ENCODE measurements at regions not wholly inside any gene's neighbourhood (a gene's known extent, or its start where the extent isn't known, plus 50 kb on each side); places are given as distances from the start of the nearest gene placed in this dataset.
"Not testable (repeated sequence)": the region's sequence is repeated elsewhere in the genome, so short reads cannot be mapped to it uniquely, and the experiment has no call there.

DNA sequence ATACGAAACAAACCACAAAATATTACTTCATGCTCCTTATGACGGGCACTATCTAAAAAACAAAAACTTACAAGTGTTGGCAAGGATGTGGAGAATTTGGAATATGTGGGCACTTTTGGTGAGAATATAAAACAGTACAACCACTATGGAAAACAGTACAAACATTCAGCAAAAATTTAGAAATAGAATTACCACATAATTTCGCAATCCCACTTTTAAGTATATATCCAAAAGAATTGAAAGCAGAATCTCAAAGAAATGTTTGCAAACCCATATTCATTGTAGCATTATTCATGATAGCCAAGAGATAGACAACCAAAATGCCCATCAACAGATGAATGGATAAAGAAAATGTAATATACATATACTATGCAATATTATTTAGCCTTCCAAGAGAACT is 1173.7 kb upstream of the PRR20A start:
- ChIA-PET POLR2A (no interaction called here), CTCF (no interaction called here)
- DNase-seq (ENCODE audit: extremely low spot score), result no peak
- TF ChIP-seq CTBP1 (IDR thresholded peaks at IDR 0.05; ENCODE audit: borderline replicate concordance) (no peak), SP1 (IDR thresholded peaks at IDR 0.05) (no peak), BHLHE40 (IDR thresholded peaks at IDR 0.05; ENCODE audit: borderline replicate concordance) (no peak)

DNA sequence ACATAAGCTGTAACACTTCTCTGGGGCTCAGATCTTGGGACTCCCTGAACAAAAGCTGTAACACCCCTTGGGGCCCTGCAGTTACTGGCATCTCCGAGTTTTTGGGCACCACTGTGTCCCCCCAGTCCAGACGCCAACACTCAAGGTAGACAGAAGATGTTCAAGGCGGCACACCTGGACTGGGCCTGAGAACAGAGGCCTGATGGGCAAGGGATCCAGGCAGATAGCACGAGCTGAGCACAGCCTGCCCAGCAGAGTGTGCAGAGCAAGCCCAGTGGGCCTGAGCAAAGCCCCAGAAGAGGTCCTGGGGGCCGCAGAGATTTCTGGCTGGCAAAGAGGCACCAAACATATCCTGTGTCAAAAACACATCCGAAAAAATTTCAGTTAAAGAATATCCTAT is 1163.3 kb upstream of the PRR20A start:
- TF ChIP-seq HDGF (IDR thresholded peaks at IDR 0.05; ENCODE audit: borderline replicate concordance), result no peak
- TF ChIP-seq LEF1 (IDR thresholded peaks at IDR 0.05; ENCODE audit: borderline replicate concordance), result no peak
- no peak for TF ChIP-seq FOXK2 (IDR thresholded peaks at IDR 0.05)
- no peak for TF ChIP-seq FOXM1 (IDR thresholded peaks at IDR 0.05; ENCODE audit: borderline replicate concordance)
- no peak for DNase-seq (ENCODE audit: extremely low spot score)

DNA sequence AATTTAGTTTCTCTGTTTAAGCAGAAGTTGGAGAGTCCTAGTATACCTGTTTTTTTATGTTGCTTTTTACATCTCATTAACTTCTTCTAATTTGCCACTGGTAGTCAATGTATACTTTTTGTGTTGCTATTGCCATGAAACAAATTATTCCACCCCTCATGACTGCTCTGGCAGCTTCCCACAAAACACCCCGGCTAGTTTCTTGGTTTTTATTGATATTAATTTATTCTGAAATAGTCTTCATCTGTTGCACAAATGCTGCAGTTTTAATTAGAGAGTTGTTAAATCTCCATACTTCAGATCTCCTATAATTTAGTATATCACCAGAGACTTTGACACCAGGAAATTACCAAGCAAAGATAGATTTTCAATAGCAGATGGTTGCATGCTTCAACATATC is 1159.3 kb upstream of the PRR20A start:
- DNase-seq (ENCODE audit: extremely low spot score), result no peak
- ChIA-PET POLR2A (no interaction called here), CTCF (no interaction called here)
- TF ChIP-seq FOXK2 (IDR thresholded peaks at IDR 0.05) (no peak), SUZ12 (IDR thresholded peaks at IDR 0.05) (no peak), ZNF384 (IDR thresholded peaks at IDR 0.05) (no peak), HDGF (IDR thresholded peaks at IDR 0.05; ENCODE audit: borderline replicate concordance) (no peak), NFRKB (IDR thresholded peaks at IDR 0.05) (no peak), ARNT (IDR thresholded peaks at IDR 0.05) (no peak), BHLHE40 (IDR thresholded peaks at IDR 0.05; ENCODE audit: borderline replicate concordance) (no peak), LEF1 (IDR thresholded peaks at IDR 0.05; ENCODE audit: borderline replicate concordance) (no peak), SP1 (IDR thresholded peaks at IDR 0.05) (no peak), CTBP1 (IDR thresholded peaks at IDR 0.05; ENCODE audit: borderline replicate concordance) (no peak), ELF4 (IDR thresholded peaks at IDR 0.05) (no peak), FOXM1 (IDR thresholded peaks at IDR 0.05; ENCODE audit: borderline replicate concordance) (no peak), TARDBP (IDR thresholded peaks at IDR 0.05) (no peak), FOXA1 (IDR thresholded peaks at IDR 0.05) (no peak), L3MBTL2 (conservative IDR thresholded peaks at IDR 0.05) (no peak)
- TF ChIP-seq, protein P1, sequence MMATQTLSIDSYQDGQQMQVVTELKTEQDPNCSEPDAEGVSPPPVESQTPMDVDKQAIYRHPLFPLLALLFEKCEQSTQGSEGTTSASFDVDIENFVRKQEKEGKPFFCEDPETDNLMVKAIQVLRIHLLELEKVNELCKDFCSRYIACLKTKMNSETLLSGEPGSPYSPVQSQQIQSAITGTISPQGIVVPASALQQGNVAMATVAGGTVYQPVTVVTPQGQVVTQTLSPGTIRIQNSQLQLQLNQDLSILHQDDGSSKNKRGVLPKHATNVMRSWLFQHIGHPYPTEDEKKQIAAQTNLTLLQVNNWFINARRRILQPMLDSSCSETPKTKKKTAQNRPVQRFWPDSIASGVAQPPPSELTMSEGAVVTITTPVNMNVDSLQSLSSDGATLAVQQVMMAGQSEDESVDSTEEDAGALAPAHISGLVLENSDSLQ (IDR thresholded peaks at IDR 0.05), result no peak

More for the DNA sequence above, 1163.3 kb upstream of the PRR20A start:
- ChIA-PET POLR2A (no interaction called here), CTCF (no interaction called here)

DNA sequence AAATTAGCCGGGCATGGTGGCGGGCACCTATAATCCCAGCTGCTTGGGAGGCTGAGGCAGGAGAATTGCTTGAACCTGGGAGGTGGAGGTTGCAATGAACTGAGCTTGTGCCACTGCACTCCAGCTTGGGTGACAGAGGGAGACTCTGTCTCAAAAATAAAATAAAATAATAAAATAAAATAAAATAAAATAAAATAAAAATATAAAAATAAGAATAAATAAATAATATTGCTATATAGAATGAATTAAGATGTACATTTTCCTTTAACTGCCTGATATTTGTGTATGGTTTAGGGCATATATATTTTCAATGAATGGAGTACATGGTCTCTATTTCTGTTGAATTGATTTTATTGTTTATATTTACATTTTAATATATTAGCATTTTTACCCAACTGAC is 1156.7 kb upstream of the PRR20A start:
- POLR2A ChIA-PET; CTCF ChIA-PET; DNase-seq (ENCODE audit: extremely low spot score): not testable (repeated sequence)

DNA sequence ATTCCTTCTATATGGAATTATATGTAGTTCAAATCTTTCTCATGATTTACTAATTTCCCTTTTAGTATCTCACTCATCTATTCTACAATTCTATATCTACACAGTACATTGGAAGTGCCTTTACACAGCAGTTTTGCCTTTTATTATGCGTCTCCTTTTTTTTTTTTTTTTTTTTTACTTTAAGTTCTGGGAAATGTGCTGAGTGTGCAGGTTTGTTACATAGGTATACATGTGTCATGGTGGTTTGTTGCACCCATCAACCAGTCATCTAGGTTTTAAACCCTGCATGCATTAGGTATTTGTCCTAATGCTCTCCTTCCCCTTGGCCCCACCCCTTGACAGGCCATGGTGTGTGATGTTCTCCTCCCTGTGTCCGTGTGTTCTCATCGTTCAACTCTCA is 1150.1 kb upstream of the PRR20A start:
- POLR2A ChIA-PET, result no interaction called here
- CTCF ChIA-PET, result no interaction called here
- DNase-seq (ENCODE audit: extremely low spot score), result no peak
- TF ChIP-seq, protein P1 (IDR thresholded peaks at IDR 0.05), result no peak
- no peak for TF ChIP-seq HDGF (IDR thresholded peaks at IDR 0.05; ENCODE audit: borderline replicate concordance)
- TF ChIP-seq CTBP1 (IDR thresholded peaks at IDR 0.05; ENCODE audit: borderline replicate concordance), result no peak
- no peak for TF ChIP-seq L3MBTL2 (conservative IDR thresholded peaks at IDR 0.05)
- TF ChIP-seq ZNF384 (IDR thresholded peaks at IDR 0.05), result no peak
- TF ChIP-seq TARDBP (IDR thresholded peaks at IDR 0.05), result no peak

DNA sequence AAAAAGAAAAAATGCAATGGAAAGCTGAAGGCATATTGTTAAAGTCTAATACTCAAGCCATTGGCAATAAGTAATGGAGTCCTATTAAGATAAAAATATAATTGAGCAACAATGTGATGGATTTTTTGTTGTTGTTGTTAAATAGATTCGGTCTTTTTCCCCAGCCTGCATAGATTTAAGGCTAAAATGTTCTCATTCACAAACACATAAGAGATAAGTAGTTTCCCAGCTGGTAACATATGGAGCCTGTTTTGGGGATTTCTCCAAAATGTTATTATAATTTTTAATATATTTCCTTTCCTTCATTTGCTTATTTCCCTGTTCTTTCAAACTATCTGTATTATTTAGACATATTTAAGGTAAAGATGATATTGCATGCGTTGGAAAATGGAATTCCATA is 1149.1 kb upstream of the PRR20A start:
- no peak for DNase-seq (ENCODE audit: extremely low spot score)
- TF ChIP-seq FOXK2 (IDR thresholded peaks at IDR 0.05) (no peak), SUZ12 (IDR thresholded peaks at IDR 0.05) (no peak), BHLHE40 (IDR thresholded peaks at IDR 0.05; ENCODE audit: borderline replicate concordance) (no peak), FOXA1 (IDR thresholded peaks at IDR 0.05) (no peak), L3MBTL2 (conservative IDR thresholded peaks at IDR 0.05) (no peak), TARDBP (IDR thresholded peaks at IDR 0.05) (no peak), SP1 (IDR thresholded peaks at IDR 0.05) (no peak), ZNF384 (IDR thresholded peaks at IDR 0.05) (no peak), HDGF (IDR thresholded peaks at IDR 0.05; ENCODE audit: borderline replicate concordance) (no peak), NFRKB (IDR thresholded peaks at IDR 0.05) (no peak), LEF1 (IDR thresholded peaks at IDR 0.05; ENCODE audit: borderline replicate concordance) (no peak), FOXM1 (IDR thresholded peaks at IDR 0.05; ENCODE audit: borderline replicate concordance) (no peak), ELF4 (IDR thresholded peaks at IDR 0.05) (no peak)
- TF ChIP-seq, protein P1 (IDR thresholded peaks at IDR 0.05), result no peak
- CTCF ChIA-PET, result no interaction called here
- POLR2A ChIA-PET, result no interaction called here

DNA sequence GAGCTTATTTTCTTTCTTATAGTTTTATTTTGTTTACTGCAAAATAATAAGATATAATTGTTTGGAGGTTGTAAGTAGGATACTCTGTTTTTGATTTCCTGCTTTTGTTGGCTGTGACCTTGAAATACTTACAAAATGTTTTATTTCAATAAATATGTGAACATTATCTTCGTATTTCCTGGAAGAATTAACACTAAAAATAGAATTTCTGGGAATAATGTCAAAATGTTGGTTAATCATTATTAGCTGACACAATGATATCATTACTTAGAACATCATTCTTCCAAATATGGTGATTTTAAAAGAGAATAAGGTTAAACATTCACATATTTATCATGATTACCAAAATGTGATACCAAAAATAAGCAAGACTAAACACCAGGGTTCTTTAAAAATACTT is 1148.6 kb upstream of the PRR20A start:
- TF ChIP-seq, protein P1 (IDR thresholded peaks at IDR 0.05), result no peak
- TF ChIP-seq TARDBP (IDR thresholded peaks at IDR 0.05) (no peak), BHLHE40 (IDR thresholded peaks at IDR 0.05; ENCODE audit: borderline replicate concordance) (no peak), ZNF384 (IDR thresholded peaks at IDR 0.05) (no peak), ELF4 (IDR thresholded peaks at IDR 0.05) (no peak), SP1 (IDR thresholded peaks at IDR 0.05) (no peak), SUZ12 (IDR thresholded peaks at IDR 0.05) (no peak), ARNT (IDR thresholded peaks at IDR 0.05) (no peak), LEF1 (IDR thresholded peaks at IDR 0.05; ENCODE audit: borderline replicate concordance) (no peak), FOXK2 (IDR thresholded peaks at IDR 0.05) (no peak), L3MBTL2 (conservative IDR thresholded peaks at IDR 0.05) (no peak), FOXM1 (IDR thresholded peaks at IDR 0.05; ENCODE audit: borderline replicate concordance) (no peak), NFRKB (IDR thresholded peaks at IDR 0.05) (no peak), HDGF (IDR thresholded peaks at IDR 0.05; ENCODE audit: borderline replicate concordance) (no peak)
- no peak for DNase-seq (ENCODE audit: extremely low spot score)
- ChIA-PET POLR2A (no interaction called here), CTCF (no interaction called here)
